Smooth muscle cell (in vitro differentiated cells): ENCODE measurements at regions not wholly inside any gene's neighbourhood (a gene's known extent, or its start where the extent isn't known, plus 50 kb on each side); places are given as distances from the start of the nearest gene placed in this dataset.

Experiments
- DNase-seq: peaks from one replicate; lab custom pipeline; 2025; ENCODE audit not compliant: unreplicated experiment; lab: John Stamatoyannopoulos, UW
- H2AFZ ChIP-seq: fragments of 200-600 bp; sonication (generic); 2 replicates; pipeline ENCODE4 v1.6.0; 2016; ENCODE audit warnings: antibody characterized with exemption, low read depth, mild to moderate bottlenecking
- H3F3A ChIP-seq: fragments of 200-600 bp; sonication (generic); 2 replicates; pipeline ENCODE4 v1.6.0; 2017; ENCODE audit warnings: antibody characterized with exemption, low read depth
- H3K27ac ChIP-seq: fragments of 200-600 bp; sonication (generic); 2 replicates; pipeline ENCODE4 v1.5.1; 2016; ENCODE audit warnings: low read depth, mild to moderate bottlenecking
- H3K27me3 ChIP-seq: fragments of 200-600 bp; sonication (generic); 2 replicates; pipeline ENCODE4 v1.6.1; 2016; ENCODE audit warnings: low read depth, mild to moderate bottlenecking
- H3K36me3 ChIP-seq: fragments of 200-600 bp; sonication (generic); 2 replicates; pipeline ENCODE4 v1.5.1; 2016; ENCODE audit warnings: low read depth
- H3K4me1 ChIP-seq: fragments of 200-600 bp; sonication (generic); 2 replicates; pipeline ENCODE4 v1.5.1; 2016; ENCODE audit warnings: low read depth
- H3K4me2 ChIP-seq: fragments of 200-600 bp; sonication (generic); 2 replicates; pipeline ENCODE4 v1.6.0; 2016; ENCODE audit warnings: mild to moderate bottlenecking
- H3K4me3 ChIP-seq: fragments of 200-600 bp; sonication (generic); 2 replicates; pipeline ENCODE4 v1.5.1; 2016; ENCODE audit warnings: mild to moderate bottlenecking
- H3K79me2 ChIP-seq: fragments of 200-600 bp; sonication (generic); 2 replicates; pipeline ENCODE4 v1.6.0; 2016; ENCODE audit warnings: low read depth, mild to moderate bottlenecking
- H3K9ac ChIP-seq: fragments of 200-600 bp; sonication (generic); 2 replicates; pipeline ENCODE4 v1.6.0; 2016; ENCODE audit warnings: low read depth
- H3K9me3 ChIP-seq: fragments of 200-600 bp; sonication (generic); replicated peaks from 2 replicates; pipeline ENCODE4 v1.5.1; 2016; ENCODE audit warnings: low read depth
- H4K20me1 ChIP-seq: fragments of 200-600 bp; sonication (generic); 2 replicates; pipeline ENCODE4 v1.6.0; 2016; ENCODE audit warnings: low read depth
- WGBS: methylation state at CpG from one replicate; pipeline ENCODE4 v1.1.7; 2016; ENCODE audit warnings: low lambda C conversion rate; 5-methylcytosine and 5-hydroxymethylcytosine counted together
- TF ChIP-seq, protein P1 (sequence below): fragments of 200-600 bp; sonication (generic); IDR thresholded peaks from 2 replicates; pipeline ENCODE4 v1.5.1; 2017; ENCODE audit warnings: borderline replicate concordance, mild to moderate bottlenecking, antibody characterized with exemption; ENCODE audit not compliant: insufficient read depth, poor library complexity, severe bottlenecking

DNA sequence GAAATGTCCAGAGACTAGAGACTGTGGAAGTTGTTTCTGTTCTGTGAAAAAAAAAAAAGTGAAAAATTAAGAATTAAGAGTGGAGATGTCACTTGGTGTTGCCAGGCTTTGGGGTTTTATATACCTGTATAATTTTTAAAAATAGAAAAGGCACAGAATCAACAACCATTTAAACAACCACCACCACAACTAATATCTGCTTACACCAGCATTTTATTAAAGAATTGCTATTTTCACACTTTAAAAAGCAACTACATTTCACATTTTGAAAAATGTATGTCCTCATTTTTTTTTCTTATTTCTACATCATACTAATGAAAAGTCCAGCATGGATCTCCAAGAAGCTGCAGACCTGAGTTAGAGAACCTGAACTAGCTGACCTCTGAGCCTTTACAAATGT is 167.5 kb upstream of the DTNA start:
- Histone ChIP-seq H3K9ac (no peak overlapping the region), H3K4me1 (no peaks in the 10 kb centered on the region), H3K79me2 (no peaks in the 10 kb centered on the region), H3F3A (no peaks in the 10 kb centered on the region), H3K36me3 (no peaks in the 10 kb centered on the region), H3K4me3 (no peak overlapping the region), H3K27ac (no peak overlapping the region), H3K9me3 (no peaks in the 10 kb centered on the region), H3K4me2 (no peak overlapping the region), H2AFZ (no peak overlapping the region), H3K27me3 (no peaks in the 10 kb centered on the region), H4K20me1 (no peaks in the 10 kb centered on the region)
- DNase-seq, result no peak
- TF ChIP-seq, protein P1, sequence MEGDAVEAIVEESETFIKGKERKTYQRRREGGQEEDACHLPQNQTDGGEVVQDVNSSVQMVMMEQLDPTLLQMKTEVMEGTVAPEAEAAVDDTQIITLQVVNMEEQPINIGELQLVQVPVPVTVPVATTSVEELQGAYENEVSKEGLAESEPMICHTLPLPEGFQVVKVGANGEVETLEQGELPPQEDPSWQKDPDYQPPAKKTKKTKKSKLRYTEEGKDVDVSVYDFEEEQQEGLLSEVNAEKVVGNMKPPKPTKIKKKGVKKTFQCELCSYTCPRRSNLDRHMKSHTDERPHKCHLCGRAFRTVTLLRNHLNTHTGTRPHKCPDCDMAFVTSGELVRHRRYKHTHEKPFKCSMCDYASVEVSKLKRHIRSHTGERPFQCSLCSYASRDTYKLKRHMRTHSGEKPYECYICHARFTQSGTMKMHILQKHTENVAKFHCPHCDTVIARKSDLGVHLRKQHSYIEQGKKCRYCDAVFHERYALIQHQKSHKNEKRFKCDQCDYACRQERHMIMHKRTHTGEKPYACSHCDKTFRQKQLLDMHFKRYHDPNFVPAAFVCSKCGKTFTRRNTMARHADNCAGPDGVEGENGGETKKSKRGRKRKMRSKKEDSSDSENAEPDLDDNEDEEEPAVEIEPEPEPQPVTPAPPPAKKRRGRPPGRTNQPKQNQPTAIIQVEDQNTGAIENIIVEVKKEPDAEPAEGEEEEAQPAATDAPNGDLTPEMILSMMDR, result no peak

DNA sequence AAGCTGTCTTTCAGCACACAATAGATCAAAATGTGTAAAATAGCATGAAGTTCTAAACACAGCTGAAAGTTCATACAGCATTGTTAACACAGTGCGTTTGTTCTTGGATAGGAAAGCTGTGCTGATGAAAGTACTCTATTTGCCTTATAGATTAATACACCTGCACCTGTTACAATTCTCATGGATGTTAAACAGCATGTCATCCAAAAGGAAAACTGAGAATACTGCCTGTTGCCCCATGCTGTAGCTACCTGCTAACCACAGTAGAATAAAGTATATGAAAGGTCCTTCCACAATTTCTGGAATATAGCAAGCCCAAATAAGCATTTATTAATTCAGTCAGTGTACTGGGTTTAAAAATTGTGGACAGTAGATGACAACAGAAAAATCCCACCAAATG is 166.7 kb upstream of the DTNA start:
- Histone ChIP-seq H3K79me2 (no peaks in the 10 kb centered on the region), H3K4me1 (no peaks in the 10 kb centered on the region), H3K36me3 (no peaks in the 10 kb centered on the region), H3K4me2 (no peak overlapping the region), H3K27ac (no peak overlapping the region), H3F3A (no peaks in the 10 kb centered on the region), H2AFZ (no peak overlapping the region), H3K9ac (no peak overlapping the region), H3K27me3 (no peaks in the 10 kb centered on the region), H3K4me3 (no peak overlapping the region), H4K20me1 (no peaks in the 10 kb centered on the region), H3K9me3 (no peaks in the 10 kb centered on the region)
- WGBS, result 93% methylated on average over 1 of the region's 1 CpG
- TF ChIP-seq, protein P1, result no peak
- DNase-seq, result no peak

DNA sequence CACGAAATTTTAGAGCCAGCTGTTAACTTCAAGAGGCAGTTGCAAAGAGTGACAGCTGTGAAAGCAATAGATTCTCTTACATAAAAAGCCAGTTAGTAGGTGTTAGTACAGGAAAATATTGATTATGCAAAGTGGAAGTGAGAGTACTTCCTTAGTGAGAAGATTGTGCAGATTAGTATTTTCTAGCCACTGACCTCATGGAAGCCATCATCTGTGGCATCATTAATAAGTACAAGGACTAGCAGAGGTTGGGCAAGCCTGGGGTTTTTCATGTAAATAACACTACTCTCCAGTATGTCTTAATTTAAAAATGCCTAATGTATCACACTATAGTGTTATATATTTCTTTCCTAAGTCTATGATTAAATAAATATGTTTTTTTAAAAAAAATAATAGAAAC is 166.2 kb upstream of the DTNA start:
- no peak overlapping the region for H3K4me3 ChIP-seq
- H3K9me3 ChIP-seq, result no peaks in the 10 kb centered on the region
- no peak overlapping the region for H3K27ac ChIP-seq
- no peaks in the 10 kb centered on the region for H3K79me2 ChIP-seq
- H3K36me3 ChIP-seq, result no peaks in the 10 kb centered on the region
- DNase-seq, result no peak
- no peak overlapping the region for H3K9ac ChIP-seq
- H3K4me2 ChIP-seq, result no peak overlapping the region
- no peaks in the 10 kb centered on the region for H3K27me3 ChIP-seq
- no peaks in the 10 kb centered on the region for H4K20me1 ChIP-seq
- WGBS, result 84% methylated on average over 1 of the region's 1 CpG
- H2AFZ ChIP-seq, result no peak overlapping the region
- peaks cover 4% of the 10 kb centered on the region for H3K4me1 ChIP-seq
- TF ChIP-seq, protein P1, result no peak
- no peaks in the 10 kb centered on the region for H3F3A ChIP-seq

DNA sequence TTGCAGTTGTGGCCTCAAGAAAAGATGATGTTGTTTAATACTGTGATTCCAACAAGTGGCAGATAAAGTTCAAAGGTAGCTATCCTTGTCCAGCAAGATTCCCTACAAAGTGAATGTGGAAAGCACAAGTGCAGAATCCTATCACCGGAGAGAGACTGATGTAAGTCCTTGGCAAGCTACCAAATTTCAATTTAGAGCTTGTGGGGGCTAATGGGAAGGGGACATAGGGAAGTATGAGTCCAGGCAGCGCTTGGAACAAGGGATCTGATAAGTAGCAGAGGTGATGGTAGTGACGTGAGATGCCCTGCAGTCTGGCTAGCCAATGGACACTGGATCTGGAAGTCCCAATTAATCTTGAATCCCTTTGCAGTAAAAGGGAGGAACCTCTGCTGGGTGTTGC is 165.2 kb upstream of the DTNA start:
- no peaks in the 10 kb centered on the region for H3K27me3 ChIP-seq
- H3K36me3 ChIP-seq, result no peaks in the 10 kb centered on the region
- no peak overlapping the region for H2AFZ ChIP-seq
- TF ChIP-seq, protein P1, result no peak
- DNase-seq, result no peak
- H3K79me2 ChIP-seq, result no peaks in the 10 kb centered on the region
- WGBS, result 85% methylated on average over 3 of the region's 3 CpGs
- H3K9me3 ChIP-seq, result no peaks in the 10 kb centered on the region
- peaks cover 7% of the 10 kb centered on the region for H3K4me1 ChIP-seq
- no peak overlapping the region for H3K4me2 ChIP-seq
- H3K9ac ChIP-seq, result no peak overlapping the region
- H3F3A ChIP-seq, result no peaks in the 10 kb centered on the region
- no peaks in the 10 kb centered on the region for H4K20me1 ChIP-seq
- no peak overlapping the region for H3K4me3 ChIP-seq
- H3K27ac ChIP-seq, result no peak overlapping the region
